GM23338 (cell line): ENCODE measurements at regions not wholly inside any gene's neighbourhood (a gene's known extent, or its start where the extent isn't known, plus 50 kb on each side); places are given as distances from the start of the nearest gene placed in this dataset.

Experiments used
- ATAC-seq: fragments of 200-7000 bp; cut with Tn5 transposase; 3 replicates; pipeline ENCODE4 v1.9.1; 2020
- DNase-seq: peaks from one replicate; pipeline ENCODE4 v3.0.0-alpha.2; 2015; ENCODE audit warnings: low spot score
- H2AFZ ChIP-seq: fragments of 200-600 bp; sonication (generic); 2 replicates; pipeline ENCODE4 v1.8.0; 2016; ENCODE audit warnings: antibody characterized with exemption, mild to moderate bottlenecking, moderate library complexity
- H3F3A ChIP-seq: fragments of 200-600 bp; sonication (generic); replicated peaks from 2 replicates; pipeline ENCODE4 v1.8.0; 2017; ENCODE audit warnings: antibody characterized with exemption, mixed run types, low read depth
- H3K27ac ChIP-seq: fragments of 200-600 bp; sonication (generic); 2 replicates; pipeline ENCODE4 v1.6.1; 2016; ENCODE audit warnings: low read depth
- H3K27me3 ChIP-seq: fragments of 200-600 bp; sonication (generic); 2 replicates; pipeline ENCODE4 v1.8.0; 2016; ENCODE audit warnings: mild to moderate bottlenecking, mixed run types, moderate library complexity; ENCODE audit not compliant: insufficient read depth
- H3K36me3 ChIP-seq: fragments of 200-600 bp; sonication (generic); 2 replicates; pipeline ENCODE4 v1.8.0; 2016; ENCODE audit warnings: mild to moderate bottlenecking; ENCODE audit not compliant: insufficient read depth
- H3K4me1 ChIP-seq: fragments of 200-600 bp; sonication (generic); 2 replicates; pipeline ENCODE4 v1.8.0; 2016; ENCODE audit warnings: mild to moderate bottlenecking, moderate library complexity; ENCODE audit not compliant: insufficient read depth
- H3K4me2 ChIP-seq: fragments of 200-600 bp; sonication (generic); 2 replicates; pipeline ENCODE4 v1.7.1; 2017; ENCODE audit warnings: mixed run types
- H3K4me3 ChIP-seq: fragments of 200-600 bp; sonication (generic); 2 replicates; pipeline ENCODE4 v1.6.1; 2016; ENCODE audit warnings: mixed run types
- H3K79me2 ChIP-seq: fragments of 200-600 bp; sonication (generic); replicated peaks from 2 replicates; pipeline ENCODE4 v1.8.0; 2017; ENCODE audit warnings: mild to moderate bottlenecking; ENCODE audit not compliant: insufficient read depth
- H3K9me2 ChIP-seq: fragments of 200-600 bp; sonication (generic); 2 replicates; pipeline ENCODE4 v1.8.0; 2017; ENCODE audit not compliant: insufficient read depth
- H4K20me1 ChIP-seq: fragments of 200-600 bp; sonication (generic); replicated peaks from 2 replicates; pipeline ENCODE4 v1.8.0; 2017; ENCODE audit warnings: mild to moderate bottlenecking; ENCODE audit not compliant: insufficient read depth
- H3K27ac Mint-ChIP-seq: 2 replicates; pipeline ENCODE4 v1.8.0; 2020; ENCODE audit warnings: inconsistent platforms, mild to moderate bottlenecking, moderate library complexity, mixed read lengths
- H3K27me3 Mint-ChIP-seq: 3 replicates; pipeline ENCODE4 v1.8.0; 2022; ENCODE audit warnings: low read depth, mild to moderate bottlenecking, moderate library complexity, mixed read lengths, inconsistent platforms; ENCODE audit not compliant: insufficient read depth, poor library complexity
- H3K36me3 Mint-ChIP-seq: 3 replicates; pipeline ENCODE4 v1.8.0; 2021; ENCODE audit warnings: low read depth, mild to moderate bottlenecking, inconsistent platforms, moderate library complexity, mixed read lengths
- H3K4me1 Mint-ChIP-seq: 3 replicates; pipeline ENCODE4 v1.8.0; 2020; ENCODE audit warnings: mild to moderate bottlenecking, inconsistent platforms, mixed read lengths
- H3K4me3 Mint-ChIP-seq: 3 replicates; pipeline ENCODE4 v1.8.0; 2021; ENCODE audit warnings: moderate library complexity, mild to moderate bottlenecking, inconsistent platforms, mixed read lengths
- H3K9me3 Mint-ChIP-seq: 3 replicates; pipeline ENCODE4 v1.8.0; 2020; ENCODE audit warnings: moderate library complexity, mild to moderate bottlenecking, inconsistent platforms, mixed read lengths
- CREB1 ChIP-seq: fragments of 250-450 bp; sonication (Bioruptor Pico); IDR thresholded peaks from 2 replicates; pipeline ENCODE4 v1.5.0; 2020; ENCODE audit warnings: low read depth, mild to moderate bottlenecking, moderate library complexity
- EZH2 ChIP-seq: fragments of 200-600 bp; sonication (generic); IDR thresholded peaks from one replicate; pipeline ENCODE4 v1.8.0; 2017; ENCODE audit warnings: antibody characterized with exemption, mild to moderate bottlenecking, low read depth; ENCODE audit not compliant: unreplicated experiment
- EZH2phosphoT487 ChIP-seq: fragments of 200-600 bp; sonication (generic); IDR thresholded peaks from one replicate; pipeline ENCODE4 v1.8.1; 2018; ENCODE audit warnings: antibody characterized with exemption; ENCODE audit not compliant: unreplicated experiment
- JUNB ChIP-seq: IDR thresholded peaks from one replicate; pipeline ENCODE4 v1.6.1; 2016; ENCODE audit warnings: antibody characterized with exemption; ENCODE audit not compliant: unreplicated experiment
- NANOG ChIP-seq: IDR thresholded peaks from 2 replicates; pipeline ENCODE4 v1.6.1; 2016; ENCODE audit warnings: antibody characterized with exemption, borderline replicate concordance
- REST ChIP-seq: IDR thresholded peaks from one replicate; pipeline ENCODE4 v1.6.1; 2018; ENCODE audit warnings: antibody characterized with exemption; ENCODE audit not compliant: unreplicated experiment
- STAT1 ChIP-seq: IDR thresholded peaks from one replicate; pipeline ENCODE4 v1.6.1; 2016; ENCODE audit warnings: antibody characterized with exemption; ENCODE audit not compliant: unreplicated experiment
- ZNF114 ChIP-seq: fragments of 250-450 bp; sonication (Bioruptor Pico); IDR thresholded peaks from 2 replicates; pipeline ENCODE4 v1.5.0; 2020; ENCODE audit warnings: mild to moderate bottlenecking, moderate library complexity
- ZNF331 ChIP-seq: fragments of 250-450 bp; sonication (Bioruptor Pico); IDR thresholded peaks from 2 replicates; pipeline ENCODE4 v1.5.0; 2020; ENCODE audit warnings: low read depth, mild to moderate bottlenecking, moderate library complexity
- ZNF462 ChIP-seq: fragments of 250-450 bp; sonication (Bioruptor Pico); IDR thresholded peaks from 2 replicates; pipeline ENCODE4 v1.5.0; 2020; ENCODE audit warnings: mild to moderate bottlenecking, moderate library complexity

GRCh38 chr14:29391231-29391630 is 536.4 kb downstream of the PRKD1 start (continued):
- TF ChIP-seq ZNF462 (CRISPR knock-in tag): no peak
- no peak for TF ChIP-seq JUNB
- no peak for TF ChIP-seq EZH2
- TF ChIP-seq ZNF331: no peak
- no peak for TF ChIP-seq CREB1 (CRISPR knock-in tag)

- DNase-seq (no peak), ATAC-seq (no peak)
- Histone ChIP-seq H3K36me3 (no peaks in the 10 kb centered on the region), H4K20me1 (no peaks in the 10 kb centered on the region), H3F3A (no peaks in the 10 kb centered on the region), H3K79me2 (no peaks in the 10 kb centered on the region), H3K4me3 (no peak overlapping the region), H3K27me3 (no peaks in the 10 kb centered on the region), H2AFZ (no peak overlapping the region), H3K4me1 (no peaks in the 10 kb centered on the region), H3K27ac (no peak overlapping the region), H3K4me2 (no peak overlapping the region), H3K9me2 (no peaks in the 10 kb centered on the region)
- H3K4me3 Mint-ChIP-seq: no peak overlapping the region
- H3K27ac Mint-ChIP-seq: no peak overlapping the region
- no peaks in the 10 kb centered on the region for H3K9me3 Mint-ChIP-seq
- H3K4me1 Mint-ChIP-seq: peaks cover 12% of the 10 kb centered on the region
- H3K27me3 Mint-ChIP-seq: no peaks in the 10 kb centered on the region
- no peaks in the 10 kb centered on the region for H3K36me3 Mint-ChIP-seq
- no peak for TF ChIP-seq STAT1
- no peak for TF ChIP-seq ZNF331
- no peak for TF ChIP-seq EZH2phosphoT487
- no peak for TF ChIP-seq REST
- no peak for TF ChIP-seq ZNF114
- TF ChIP-seq NANOG: no peak
Observed at GRCh38 chr14:29391801-29392200, 535.8 kb downstream of the PRKD1 start.
